Neural crest cell (in vitro differentiated cells): ENCODE measurements at regions not wholly inside any gene's neighbourhood (a gene's known extent, or its start where the extent isn't known, plus 50 kb on each side); places are given as distances from the start of the nearest gene placed in this dataset.

Experiments
- DNase-seq: peaks from one replicate; pipeline ENCODE4 v3.0.0; 2021; ENCODE audit warnings: low read depth, mixed read lengths, low spot score
- H3K27ac Mint-ChIP-seq: one replicate; pipeline ENCODE4 v1.8.0; 2021; ENCODE audit warnings: mild to moderate bottlenecking, mixed read lengths; ENCODE audit not compliant: unreplicated experiment
- H3K27me3 Mint-ChIP-seq: 2 replicates; pipeline ENCODE4 v1.8.0; 2021; ENCODE audit warnings: low read depth, mild to moderate bottlenecking, mixed read lengths
- H3K36me3 Mint-ChIP-seq: 2 replicates; pipeline ENCODE4 v1.8.0; 2021; ENCODE audit warnings: low read depth, mild to moderate bottlenecking, mixed read lengths
- H3K4me1 Mint-ChIP-seq: 2 replicates; pipeline ENCODE4 v1.8.0; 2021; ENCODE audit warnings: mixed read lengths
- H3K4me3 Mint-ChIP-seq: one replicate; pipeline ENCODE4 v1.8.0; 2021; ENCODE audit warnings: mild to moderate bottlenecking, mixed read lengths
- H3K9me3 Mint-ChIP-seq: 2 replicates; pipeline ENCODE4 v1.8.0; 2021; ENCODE audit warnings: mixed read lengths
- CTCF ChIP-seq: fragments of 200-600 bp; sonication (generic); conservative IDR thresholded peaks from 2 replicates; pipeline ENCODE4 v1.5.0; 2021; ENCODE audit warnings: antibody characterized with exemption, mild to moderate bottlenecking

- Mint-ChIP-seq H3K36me3 (no peaks in the 10 kb centered on the region), H3K4me3 (no peak overlapping the region), H3K4me1 (no peaks in the 10 kb centered on the region), H3K27me3 (peaks cover 27% of the 10 kb centered on the region), H3K27ac (no peak overlapping the region), H3K9me3 (no peaks in the 10 kb centered on the region)
- DNase-seq, result no peak
- TF ChIP-seq CTCF, result no peak
These were observed 193.3 kb upstream of the SSTR4 start for GRCh38 chr20:22841846-22842245.

GRCh38 chr20:22842793-22843192 is 192.3 kb upstream of the SSTR4 start:
- no peaks in the 10 kb centered on the region for H3K4me1 Mint-ChIP-seq
- DNase-seq, result no peak
- no peak overlapping the region for H3K4me3 Mint-ChIP-seq
- H3K27ac Mint-ChIP-seq, result no peak overlapping the region
- TF ChIP-seq CTCF, result no peak
- H3K27me3 Mint-ChIP-seq, result peaks cover 27% of the 10 kb centered on the region
- no peaks in the 10 kb centered on the region for H3K36me3 Mint-ChIP-seq
- peaks cover 2% of the 10 kb centered on the region for H3K9me3 Mint-ChIP-seq

- DNase-seq, result no peak
- Mint-ChIP-seq H3K27me3 (peaks cover 33% of the 10 kb centered on the region), H3K36me3 (no peaks in the 10 kb centered on the region), H3K4me1 (no peaks in the 10 kb centered on the region), H3K4me3 (no peak overlapping the region), H3K27ac (no peak overlapping the region), H3K9me3 (peaks cover 4% of the 10 kb centered on the region)
- no peak for TF ChIP-seq CTCF
These were observed 190.2 kb upstream of the SSTR4 start for GRCh38 chr20:22844959-22845358.

GRCh38 chr20:22846863-22847262 is 188.2 kb upstream of the SSTR4 start:
- peaks cover 33% of the 10 kb centered on the region for H3K27me3 Mint-ChIP-seq
- no peaks in the 10 kb centered on the region for H3K36me3 Mint-ChIP-seq
- no peaks in the 10 kb centered on the region for H3K4me1 Mint-ChIP-seq
- H3K9me3 Mint-ChIP-seq, result peaks cover 4% of the 10 kb centered on the region
- no peak for TF ChIP-seq CTCF
- no peak overlapping the region for H3K27ac Mint-ChIP-seq
- no peak overlapping the region for H3K4me3 Mint-ChIP-seq
- no peak for DNase-seq

- Mint-ChIP-seq H3K4me3 (no peak overlapping the region), H3K27me3 (peaks cover 34% of the 10 kb centered on the region), H3K4me1 (no peaks in the 10 kb centered on the region), H3K27ac (no peak overlapping the region), H3K9me3 (peaks cover 4% of the 10 kb centered on the region), H3K36me3 (no peaks in the 10 kb centered on the region)
- TF ChIP-seq CTCF, result no peak
- no peak for DNase-seq
These were observed 186.7 kb upstream of the SSTR4 start for GRCh38 chr20:22848364-22848763.
